Embryonic facial prominence (tissue), 1 donor: ENCODE measurements at regions not wholly inside any gene's neighbourhood (a gene's known extent, or its start where the extent isn't known, plus 50 kb on each side); places are given as distances from the start of the nearest gene placed in this dataset.
"Not testable (repeated sequence)": the region's sequence is repeated elsewhere in the genome, so short reads cannot be mapped to it uniquely, and the experiment has no call there.

ENCODE experiments used
- DNase-seq: peaks from one replicate; pipeline ENCODE4 v3.0.0-alpha.2; 2016; ENCODE audit errors: extremely low spot score

GRCh38 chr12:23253191-23253590 lies 628.2 kb downstream of the ETNK1 start:
- no peak for DNase-seq

DNA sequence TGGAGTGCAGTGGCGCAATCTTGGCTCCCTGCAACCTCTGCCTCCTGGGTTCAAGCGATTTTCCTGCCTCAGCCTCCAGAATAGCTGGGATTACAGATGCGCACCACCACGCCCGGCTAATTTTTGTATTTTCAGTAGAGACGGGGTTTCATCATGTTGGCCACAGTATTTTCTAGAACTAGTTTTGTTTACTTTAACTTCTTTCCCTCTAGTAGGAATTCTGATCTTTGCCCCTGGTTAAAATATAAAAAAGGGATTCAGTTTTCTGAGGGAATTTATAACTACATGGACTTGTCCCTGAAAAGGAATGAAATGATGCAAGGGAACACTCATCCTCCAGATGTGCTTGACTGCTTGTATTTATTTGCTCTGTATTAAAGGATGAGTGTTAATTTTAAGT lies 628.9 kb downstream of the ETNK1 start:
- not testable (repeated sequence) for DNase-seq

DNA sequence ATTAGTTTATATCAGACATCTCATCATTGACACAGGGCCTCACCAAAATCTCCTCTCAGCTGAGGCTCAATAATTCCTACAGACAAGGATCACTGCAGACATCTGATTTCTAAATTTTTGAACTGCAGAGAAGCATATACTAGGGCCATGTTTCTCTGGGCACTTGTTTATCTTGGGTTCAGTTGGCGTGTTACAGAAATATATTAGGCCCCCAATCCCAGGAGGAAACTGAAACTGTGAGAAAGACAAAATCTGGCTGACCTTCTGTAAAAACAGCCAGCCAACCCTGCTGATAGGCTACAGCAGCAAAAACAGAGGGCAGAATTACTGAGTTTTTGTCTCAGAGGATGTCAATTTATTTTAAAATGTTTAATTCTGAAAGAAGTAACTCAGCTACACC lies 634.6 kb downstream of the ETNK1 start:
- no peak for DNase-seq

- DNase-seq = no peak
Measured at GRCh38 chr12:23262670-23263069, 637.7 kb downstream of the ETNK1 start.

- no peak for DNase-seq
Measured at GRCh38 chr12:23277831-23278230, 652.9 kb downstream of the ETNK1 start.

DNA sequence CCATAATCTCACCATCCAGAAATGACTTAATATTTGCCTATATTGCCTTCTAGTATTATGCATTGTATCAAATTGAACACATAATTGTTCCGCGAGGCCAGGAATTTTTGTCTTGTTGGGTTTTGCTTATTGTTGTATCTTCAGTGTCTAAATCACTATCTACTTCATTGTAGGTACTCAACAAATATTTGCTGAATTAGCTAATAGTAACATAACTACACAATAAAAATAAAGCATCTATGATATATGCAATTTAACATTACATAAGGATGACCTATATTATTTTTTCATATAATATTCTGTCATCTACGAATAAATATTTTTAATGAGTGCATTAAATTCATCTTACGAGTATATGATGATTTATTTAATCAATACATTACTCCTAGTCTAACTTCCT lies 656.3 kb downstream of the ETNK1 start:
- no peak for DNase-seq

DNA sequence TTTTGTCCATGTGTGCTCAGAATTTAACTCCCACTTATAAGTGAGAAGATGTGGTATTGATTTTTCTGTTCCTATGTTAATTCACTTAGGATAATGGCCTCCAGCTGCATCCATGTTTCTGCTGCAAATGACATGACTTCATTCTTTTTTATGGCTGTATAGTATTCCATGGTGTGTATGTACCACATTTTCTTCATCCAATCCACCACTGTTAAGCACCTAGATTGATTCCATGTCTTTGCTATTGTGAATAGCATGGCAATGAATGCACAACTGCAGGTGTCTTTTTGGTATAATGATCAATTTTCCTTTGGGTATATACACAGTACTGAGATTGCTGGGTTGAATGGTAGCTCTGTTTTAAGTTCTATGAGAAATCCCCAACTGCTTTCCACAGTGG lies 657.7 kb downstream of the ETNK1 start:
- no peak for DNase-seq

DNA sequence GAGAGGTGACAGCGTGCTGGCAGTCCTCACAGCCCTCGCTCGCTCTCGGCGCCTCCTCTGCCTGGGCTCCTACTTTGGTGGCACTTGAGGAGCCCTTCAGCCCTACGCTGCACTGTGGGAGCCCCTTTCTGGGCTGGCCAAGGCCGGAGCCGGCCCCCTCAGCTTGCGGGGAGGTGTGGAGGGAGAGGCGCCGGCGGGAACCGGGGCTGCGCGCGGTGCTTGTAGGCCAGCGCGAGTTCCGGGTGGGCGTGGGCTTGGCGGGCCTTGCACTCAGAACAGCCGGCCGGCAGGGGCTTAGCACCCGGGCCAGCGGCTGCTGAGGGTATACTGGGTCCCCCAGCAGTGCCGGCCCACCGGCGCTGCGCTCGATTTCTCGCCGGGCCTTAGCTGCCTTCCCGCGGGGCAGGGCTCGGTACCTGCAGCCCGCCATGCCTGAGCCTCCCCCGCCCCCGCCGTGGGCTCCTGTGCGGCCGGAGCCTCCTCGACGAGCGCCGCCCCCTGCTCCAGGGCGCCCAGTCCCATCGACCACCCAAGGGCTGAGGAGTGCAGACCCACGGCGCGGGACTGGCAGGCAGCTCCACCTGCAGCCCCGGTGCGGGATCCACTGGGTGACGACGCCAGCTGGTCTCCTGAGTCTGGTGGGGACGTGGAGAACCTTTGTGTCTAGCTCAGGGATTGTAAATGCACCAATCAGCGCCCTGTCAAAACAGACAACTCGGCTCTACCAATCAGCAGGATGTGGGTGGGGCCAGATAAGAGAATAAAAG lies 661.0 kb downstream of the ETNK1 start:
- DNase-seq = not testable (repeated sequence)

- DNase-seq = no peak
Measured at GRCh38 chr12:23290627-23291330, 658.7 kb downstream of the SOX5 start.

DNA sequence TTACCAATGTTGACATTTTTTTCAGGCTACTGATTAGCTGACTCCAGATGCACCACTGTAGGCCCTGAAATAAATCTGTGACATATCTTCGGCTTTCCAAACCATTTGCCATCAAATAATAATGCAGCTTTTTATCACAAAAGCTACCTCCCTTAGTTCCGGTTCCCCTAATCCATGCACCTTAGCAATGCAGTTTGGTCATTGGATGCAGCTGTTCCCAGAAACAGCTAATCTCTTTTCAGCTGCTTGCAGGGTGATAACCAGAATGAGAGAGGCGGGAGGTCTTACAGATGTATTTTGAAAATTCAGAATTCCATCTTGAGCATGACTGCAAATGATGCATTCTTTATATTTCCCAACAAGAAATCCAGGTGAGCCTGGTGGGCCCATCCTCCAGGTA lies 646.2 kb downstream of the SOX5 start:
- no peak for DNase-seq

DNA sequence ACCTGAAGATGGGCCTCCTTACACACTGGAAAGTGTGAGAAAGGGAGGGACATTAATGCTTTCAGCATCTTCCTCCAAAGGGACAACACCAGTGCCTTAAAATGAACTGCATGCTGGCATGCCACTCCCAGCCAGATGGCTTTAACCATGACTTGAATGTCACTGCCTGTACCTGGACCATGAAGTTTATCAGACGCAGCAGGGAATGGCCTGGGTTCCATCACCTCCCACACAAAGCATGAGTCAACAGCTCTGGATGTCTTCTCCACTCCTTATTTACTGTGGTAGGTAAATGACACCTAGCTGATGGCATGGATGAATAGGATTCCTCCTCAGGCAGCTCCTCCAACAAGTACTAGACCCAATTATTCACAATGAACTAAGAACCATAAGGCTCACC lies 645.6 kb downstream of the SOX5 start:
- DNase-seq = no peak

DNA sequence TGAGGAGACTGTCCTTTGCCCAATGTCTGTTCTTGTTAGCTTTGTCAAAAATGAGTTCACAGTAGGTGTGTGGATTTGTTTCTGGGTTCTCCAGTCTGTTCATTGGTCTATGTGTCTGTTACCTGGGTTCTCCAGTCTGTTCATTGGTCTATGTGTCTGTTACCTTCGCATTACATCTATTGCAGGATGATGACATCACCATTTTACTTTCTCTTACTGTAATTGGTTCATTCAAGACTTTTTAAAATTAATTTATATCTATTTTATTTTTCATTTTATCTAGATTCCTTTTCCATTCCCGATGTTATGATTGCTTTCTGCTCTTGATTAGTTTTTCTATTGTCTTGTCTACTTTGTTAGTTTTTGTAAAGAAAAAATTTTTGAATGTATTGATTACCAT lies 615.5 kb downstream of the SOX5 start:
- no peak for DNase-seq

GRCh38 chr12:23335593-23335992 lies 613.9 kb downstream of the SOX5 start:
- no peak for DNase-seq

DNA sequence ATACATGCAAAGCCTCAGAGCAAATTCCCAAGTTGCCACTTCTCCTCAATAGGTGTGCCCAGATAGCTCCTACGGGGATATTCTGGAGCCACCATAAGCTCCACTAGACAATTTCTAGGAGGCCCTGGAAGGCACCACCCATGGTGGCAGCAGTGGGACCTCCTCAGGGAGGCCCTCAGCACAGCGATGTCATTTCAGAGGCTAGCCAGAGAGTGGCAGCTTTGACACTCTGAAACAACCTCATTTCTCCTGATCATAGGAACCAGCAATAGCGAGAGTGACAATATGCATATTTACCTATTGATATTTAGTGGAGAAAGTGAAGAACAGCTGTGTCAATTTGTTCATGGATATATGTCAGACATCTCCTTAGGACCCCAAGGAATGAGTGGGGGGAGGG lies 612.3 kb downstream of the SOX5 start:
- DNase-seq = no peak

DNA sequence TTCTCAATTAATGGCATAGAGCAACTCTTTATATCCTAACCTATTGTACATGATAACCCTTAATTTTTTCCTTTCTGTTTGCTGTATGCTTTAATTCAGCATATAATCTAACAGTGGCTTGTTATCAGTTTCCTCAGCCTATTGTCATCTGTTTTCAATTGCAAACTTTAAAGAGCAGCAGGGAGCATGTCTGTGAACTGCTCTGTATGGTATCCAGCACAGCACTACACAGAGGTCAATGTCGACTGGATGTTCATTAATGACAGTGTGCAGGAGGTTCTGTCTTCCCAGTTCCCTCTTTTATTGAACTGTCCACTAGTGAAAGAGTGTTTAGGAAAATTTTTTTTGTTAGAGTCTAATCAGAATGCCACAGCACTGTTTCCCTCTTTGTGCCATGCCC lies 609.1 kb downstream of the SOX5 start:
- no peak for DNase-seq

- DNase-seq = no peak
Measured at GRCh38 chr12:23342407-23342806, 607.1 kb downstream of the SOX5 start.

GRCh38 chr12:23349564-23349963 lies 599.9 kb downstream of the SOX5 start:
- DNase-seq = no peak

DNA sequence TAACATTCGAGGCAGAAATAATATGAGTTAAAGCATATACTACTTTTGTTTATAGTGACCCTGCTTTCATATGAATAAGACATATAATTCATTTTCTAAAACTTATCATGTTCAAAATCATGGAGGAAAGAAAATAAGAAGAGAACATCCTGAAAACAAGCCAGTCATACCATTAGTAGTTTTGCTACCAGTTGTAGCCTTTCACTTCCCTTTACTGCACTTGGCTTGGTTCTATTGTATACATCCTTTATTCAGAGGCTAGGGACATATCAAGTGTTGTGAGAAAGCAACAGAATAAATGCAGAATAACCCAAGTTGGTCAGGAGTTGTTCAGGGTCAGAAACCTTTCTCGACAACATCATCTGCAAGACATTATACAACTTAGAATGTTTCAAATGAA lies 598.7 kb downstream of the SOX5 start:
- no peak for DNase-seq

- DNase-seq = no peak
Measured at GRCh38 chr12:23352670-23353069, 596.8 kb downstream of the SOX5 start.

DNA sequence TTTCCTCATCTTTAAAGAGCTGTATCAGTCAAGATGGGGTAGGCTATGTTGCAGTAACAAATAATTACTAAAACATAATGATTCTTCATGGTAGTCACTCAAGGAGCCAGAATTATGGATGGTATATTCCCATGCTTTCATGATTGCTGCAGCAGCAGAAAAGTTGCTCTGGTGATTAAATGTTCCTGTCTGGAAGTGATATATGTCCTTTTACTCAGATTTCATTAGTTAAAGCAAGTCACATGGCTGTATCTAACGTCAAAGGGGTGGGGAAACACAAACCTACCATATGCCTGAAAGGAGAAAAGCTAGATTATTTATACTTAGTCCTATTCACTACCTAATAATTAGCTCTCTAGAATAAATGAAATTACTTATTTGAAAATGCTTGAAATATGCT lies 594.7 kb downstream of the SOX5 start:
- DNase-seq = no peak

GRCh38 chr12:23356440-23356839 lies 593.0 kb downstream of the SOX5 start:
- no peak for DNase-seq

GRCh38 chr12:23356927-23357708 lies 592.4 kb downstream of the SOX5 start:
- DNase-seq = no peak
